Uterus (tissue), 3 donors: ENCODE measurements at regions not wholly inside any gene's neighbourhood (a gene's known extent, or its start where the extent isn't known, plus 50 kb on each side); places are given as distances from the start of the nearest gene placed in this dataset.

Source experiments
- DNase-seq, 2 donors: peaks; one replicate each; pipeline ENCODE4 v3.0.0-alpha.2; 2019 to 2020
- H3K27ac ChIP-seq, 2 donors: fragments of 200-600 bp; sonication (generic); 1 replicate in 1 of 2; 2 replicates in 1 of 2; pipeline ENCODE4 v1.5.1; 2016 to 2018
- H3K27me3 ChIP-seq, 2 donors: fragments of 200-600 bp; sonication (generic); one replicate each; pipeline ENCODE4 v1.5.1; 2018 to 2019; ENCODE audit warnings: control low read depth in 1 of 2
- H3K36me3 ChIP-seq, 2 donors: fragments of 200-600 bp; sonication (generic); one replicate each; pipeline ENCODE4 v1.5.1; 2019; ENCODE audit warnings: control low read depth in 1 of 2
- H3K4me1 ChIP-seq, 2 donors: fragments of 200-600 bp; sonication (generic); one replicate each; pipeline ENCODE4 v1.5.1; 2018 to 2019; ENCODE audit warnings: control low read depth in 1 of 2
- H3K4me3 ChIP-seq, 2 donors: fragments of 200-600 bp; sonication (generic); 1 replicate in 1 of 2; 2 replicates in 1 of 2; pipeline ENCODE4 v1.5.1; 2018 to 2019; ENCODE audit warnings: mild to moderate bottlenecking in 1 of 2
- H3K9me3 ChIP-seq, 2 donors: fragments of 200-600 bp; sonication (generic); one replicate each; pipeline ENCODE4 v1.5.1; 2019; ENCODE audit warnings: control low read depth in 1 of 2
- POLR2A ChIP-seq, 2 donors: fragments of 450-650 bp; IDR thresholded peaks; one replicate each; pipeline ENCODE4 v1.6.1; 2016; ENCODE audit warnings: antibody characterized with exemption in 2 of 2, mild to moderate bottlenecking in 1 of 2, moderate library complexity in 1 of 2
- intact Hi-C: fragments of 100-400 bp; cut with DNase I; formaldehyde crosslinking; loops from one replicate; pipeline ENCODE4 v1.15.1; 2023; ENCODE audit warnings: low total_unique reads
- TF ChIP-seq, protein P1 (sequence below), 4 experiments: fragments of 200-600 bp in 2 of 4; fragments of 450-650 bp in 2 of 4; sonication (generic) in 2 of 4; IDR thresholded peaks; one replicate each; pipeline ENCODE4 v1.5.1; 2016 to 2019; ENCODE audit warnings: antibody characterized with exemption in 4 of 4, mild to moderate bottlenecking in 2 of 4, moderate library complexity in 1 of 4
- donor health status: DM: yes; HTN: yes; CAD: no.

DNA sequence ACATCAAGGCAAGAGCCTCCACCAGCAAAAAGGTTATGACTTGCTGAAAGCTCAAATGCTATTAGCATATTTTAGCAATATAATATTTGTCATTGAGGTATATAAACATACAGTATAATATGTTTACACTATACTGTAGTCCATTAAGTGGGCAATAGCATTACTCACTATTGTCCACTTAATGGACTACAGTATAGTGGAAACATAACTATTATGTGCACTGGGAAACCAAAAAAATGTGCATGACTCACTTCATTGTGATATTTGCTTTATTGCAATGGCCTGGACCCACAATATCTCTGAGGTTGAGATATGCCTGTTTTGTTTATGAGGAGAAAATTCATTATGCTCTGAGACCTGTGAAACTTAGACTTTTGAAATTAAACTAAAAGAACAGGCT is 300.0 kb downstream of the BARHL2 start:
- H3K36me3 ChIP-seq: no peaks in the 10 kb centered on the region
- no peaks in the 10 kb centered on the region for H3K9me3 ChIP-seq
- no peak for DNase-seq
- intact Hi-C loops: no loop called here
- TF ChIP-seq, protein P1, sequence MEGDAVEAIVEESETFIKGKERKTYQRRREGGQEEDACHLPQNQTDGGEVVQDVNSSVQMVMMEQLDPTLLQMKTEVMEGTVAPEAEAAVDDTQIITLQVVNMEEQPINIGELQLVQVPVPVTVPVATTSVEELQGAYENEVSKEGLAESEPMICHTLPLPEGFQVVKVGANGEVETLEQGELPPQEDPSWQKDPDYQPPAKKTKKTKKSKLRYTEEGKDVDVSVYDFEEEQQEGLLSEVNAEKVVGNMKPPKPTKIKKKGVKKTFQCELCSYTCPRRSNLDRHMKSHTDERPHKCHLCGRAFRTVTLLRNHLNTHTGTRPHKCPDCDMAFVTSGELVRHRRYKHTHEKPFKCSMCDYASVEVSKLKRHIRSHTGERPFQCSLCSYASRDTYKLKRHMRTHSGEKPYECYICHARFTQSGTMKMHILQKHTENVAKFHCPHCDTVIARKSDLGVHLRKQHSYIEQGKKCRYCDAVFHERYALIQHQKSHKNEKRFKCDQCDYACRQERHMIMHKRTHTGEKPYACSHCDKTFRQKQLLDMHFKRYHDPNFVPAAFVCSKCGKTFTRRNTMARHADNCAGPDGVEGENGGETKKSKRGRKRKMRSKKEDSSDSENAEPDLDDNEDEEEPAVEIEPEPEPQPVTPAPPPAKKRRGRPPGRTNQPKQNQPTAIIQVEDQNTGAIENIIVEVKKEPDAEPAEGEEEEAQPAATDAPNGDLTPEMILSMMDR (IDR thresholded peaks at IDR 0.05): no peak
- no peak for TF ChIP-seq POLR2A (IDR thresholded peaks at IDR 0.05)
- no peaks in the 10 kb centered on the region for H3K27me3 ChIP-seq
- no peak overlapping the region for H3K27ac ChIP-seq
- no peak overlapping the region for H3K4me3 ChIP-seq
- H3K4me1 ChIP-seq: no peaks in the 10 kb centered on the region

DNA sequence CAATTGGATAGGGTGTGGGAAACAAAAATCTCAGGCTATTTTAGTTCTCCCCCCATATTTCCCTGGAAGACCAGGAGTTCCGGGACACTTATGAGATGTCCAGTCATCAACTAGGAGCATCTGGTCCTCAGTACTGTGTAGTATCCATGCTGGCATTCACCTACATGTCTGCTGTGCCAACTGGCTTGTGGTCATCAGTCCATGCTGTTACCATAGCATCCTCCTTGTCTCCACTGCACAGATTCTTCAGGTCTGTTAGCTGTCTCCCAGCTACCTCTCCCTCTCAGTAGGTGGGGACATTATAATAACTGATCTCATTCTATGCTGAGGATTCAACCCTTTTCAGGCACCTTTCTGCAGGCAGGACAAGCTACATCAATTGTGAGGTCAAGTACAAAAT is 302.9 kb downstream of the BARHL2 start:
- Histone ChIP-seq H3K4me1 (no peaks in the 10 kb centered on the region), H3K27ac (no peak overlapping the region), H3K36me3 (no peaks in the 10 kb centered on the region), H3K4me3 (no peak overlapping the region), H3K27me3 (no peaks in the 10 kb centered on the region), H3K9me3 (no peaks in the 10 kb centered on the region)
- intact Hi-C loops: no loop called here
- TF ChIP-seq, protein P1 (IDR thresholded peaks at IDR 0.05): no peak
- TF ChIP-seq POLR2A (IDR thresholded peaks at IDR 0.05): no peak
- DNase-seq: no peak

DNA sequence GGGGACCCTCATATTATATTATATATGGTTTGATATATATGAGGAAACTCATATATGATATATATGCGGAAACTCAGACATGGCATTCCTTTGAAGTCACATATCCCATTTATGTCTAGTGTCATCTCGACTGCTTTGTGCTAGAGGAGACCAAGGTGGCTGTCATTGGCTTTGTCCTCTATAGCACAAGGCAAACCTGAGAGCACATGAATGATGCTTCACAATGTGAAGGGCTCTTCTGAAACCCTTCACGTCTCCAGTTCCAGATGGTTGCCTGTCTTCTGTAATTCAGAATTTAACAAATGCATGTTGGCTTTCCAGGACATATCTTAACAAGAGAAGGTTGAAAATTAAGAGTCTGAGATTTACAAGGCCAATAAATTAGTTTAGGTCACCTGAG is 303.6 kb downstream of the BARHL2 start:
- H3K4me3 ChIP-seq: no peak overlapping the region
- DNase-seq: no peak
- H3K9me3 ChIP-seq: no peaks in the 10 kb centered on the region
- intact Hi-C loops: no loop called here
- no peaks in the 10 kb centered on the region for H3K27me3 ChIP-seq
- TF ChIP-seq, protein P1 (IDR thresholded peaks at IDR 0.05): no peak
- TF ChIP-seq POLR2A (IDR thresholded peaks at IDR 0.05): no peak
- no peaks in the 10 kb centered on the region for H3K4me1 ChIP-seq
- no peaks in the 10 kb centered on the region for H3K36me3 ChIP-seq
- no peak overlapping the region for H3K27ac ChIP-seq

DNA sequence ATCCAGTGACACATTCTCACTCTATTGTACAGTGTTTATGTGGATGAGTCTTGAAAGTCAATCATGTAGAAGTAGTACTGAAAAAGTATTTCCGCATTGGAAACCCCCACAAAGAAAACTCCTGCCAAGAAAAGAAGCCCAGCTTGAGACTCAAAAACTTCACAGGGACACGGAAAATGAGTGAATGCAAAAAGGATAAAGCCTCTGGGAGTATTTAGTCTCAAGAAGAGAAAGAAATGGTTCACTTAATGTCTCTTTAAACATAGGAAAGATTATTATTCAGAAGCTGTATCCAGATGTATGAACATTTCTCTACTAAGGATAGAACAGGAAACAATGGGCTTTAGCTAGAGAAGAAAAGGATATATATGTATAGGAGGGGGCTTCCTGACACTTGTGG is 304.5 kb downstream of the BARHL2 start:
- H3K4me3 ChIP-seq: no peak overlapping the region
- H3K4me1 ChIP-seq: no peaks in the 10 kb centered on the region
- DNase-seq: no peak
- TF ChIP-seq, protein P1 (IDR thresholded peaks at IDR 0.05): no peak
- TF ChIP-seq POLR2A (IDR thresholded peaks at IDR 0.05): no peak
- no peaks in the 10 kb centered on the region for H3K36me3 ChIP-seq
- H3K27ac ChIP-seq: no peak overlapping the region
- no peaks in the 10 kb centered on the region for H3K27me3 ChIP-seq
- no peaks in the 10 kb centered on the region for H3K9me3 ChIP-seq
- intact Hi-C loops: no loop called here

DNA sequence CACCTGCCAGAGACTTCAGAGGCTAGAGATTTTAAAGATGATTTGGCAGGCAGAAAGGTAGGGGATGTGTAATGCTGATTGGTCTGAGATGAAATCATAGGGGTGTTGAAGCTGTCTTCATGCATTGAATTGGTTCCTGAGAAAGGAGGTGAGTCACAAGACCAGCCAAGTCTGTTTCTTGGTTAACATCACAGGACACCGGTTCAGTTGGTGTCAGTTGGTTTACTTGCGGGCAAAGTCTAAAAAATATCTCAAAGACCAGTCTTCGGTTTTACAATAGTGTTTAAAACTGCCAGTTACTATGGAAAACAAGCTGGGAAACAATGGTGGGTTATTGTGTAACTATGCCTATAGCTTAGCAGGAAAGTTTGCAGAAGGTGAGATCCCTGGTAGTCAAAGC is 305.9 kb downstream of the BARHL2 start:
- Histone ChIP-seq H3K9me3 (no peaks in the 10 kb centered on the region), H3K4me1 (no peaks in the 10 kb centered on the region), H3K27me3 (no peaks in the 10 kb centered on the region), H3K4me3 (no peak overlapping the region), H3K36me3 (no peaks in the 10 kb centered on the region), H3K27ac (no peak overlapping the region)
- no peak for DNase-seq
- intact Hi-C loops: no loop called here
- TF ChIP-seq, protein P1 (IDR thresholded peaks at IDR 0.05): no peak
- no peak for TF ChIP-seq POLR2A (IDR thresholded peaks at IDR 0.05)
